AG09309 (cell line): ENCODE measurements at regions not wholly inside any gene's neighbourhood (a gene's known extent, or its start where the extent isn't known, plus 50 kb on each side); places are given as distances from the start of the nearest gene placed in this dataset.
A peak's percentile ranks its signal among the peaks of the same experiment; 100 is the strongest.

Experiments
- DNase-seq: peaks from one replicate; pipeline ENCODE4 v3.0.0-alpha.2; 2010; ENCODE audit warnings: low read depth
- H3K4me3 ChIP-seq: 2 replicates; pipeline ENCODE4 v1.5.1; 2011; ENCODE audit warnings: mild to moderate bottlenecking, low read depth, low read length, moderate library complexity; ENCODE audit not compliant: control insufficient read depth
- TF ChIP-seq, protein P1 (sequence below): IDR thresholded peaks from 2 replicates; pipeline ENCODE4 v1.5.1; 2011; ENCODE audit warnings: mild to moderate bottlenecking, low read depth, low read length, inconsistent platforms; ENCODE audit not compliant: insufficient read depth, control insufficient read depth; ENCODE audit errors: missing control alignments

DNA sequence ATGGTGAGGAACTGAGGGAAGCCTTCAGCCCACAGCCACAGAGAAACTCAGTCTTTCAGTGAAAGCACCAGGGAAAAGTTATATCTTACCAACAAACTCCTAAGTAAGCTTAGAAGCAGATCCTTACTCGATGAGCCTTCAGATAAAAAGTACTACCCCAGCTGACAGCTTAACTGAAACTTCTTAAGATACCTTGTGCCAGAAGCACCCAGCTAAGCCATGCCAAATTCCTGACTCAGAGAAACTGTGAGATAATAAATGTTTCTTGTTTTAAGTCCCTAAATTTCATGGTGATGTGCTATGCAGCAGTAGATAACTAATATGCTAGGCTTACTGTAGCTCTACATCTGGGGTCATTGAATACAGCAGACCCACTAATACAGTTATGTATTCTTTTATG is 2025.0 kb downstream of the LRRC4C start:
- TF ChIP-seq, protein P1, sequence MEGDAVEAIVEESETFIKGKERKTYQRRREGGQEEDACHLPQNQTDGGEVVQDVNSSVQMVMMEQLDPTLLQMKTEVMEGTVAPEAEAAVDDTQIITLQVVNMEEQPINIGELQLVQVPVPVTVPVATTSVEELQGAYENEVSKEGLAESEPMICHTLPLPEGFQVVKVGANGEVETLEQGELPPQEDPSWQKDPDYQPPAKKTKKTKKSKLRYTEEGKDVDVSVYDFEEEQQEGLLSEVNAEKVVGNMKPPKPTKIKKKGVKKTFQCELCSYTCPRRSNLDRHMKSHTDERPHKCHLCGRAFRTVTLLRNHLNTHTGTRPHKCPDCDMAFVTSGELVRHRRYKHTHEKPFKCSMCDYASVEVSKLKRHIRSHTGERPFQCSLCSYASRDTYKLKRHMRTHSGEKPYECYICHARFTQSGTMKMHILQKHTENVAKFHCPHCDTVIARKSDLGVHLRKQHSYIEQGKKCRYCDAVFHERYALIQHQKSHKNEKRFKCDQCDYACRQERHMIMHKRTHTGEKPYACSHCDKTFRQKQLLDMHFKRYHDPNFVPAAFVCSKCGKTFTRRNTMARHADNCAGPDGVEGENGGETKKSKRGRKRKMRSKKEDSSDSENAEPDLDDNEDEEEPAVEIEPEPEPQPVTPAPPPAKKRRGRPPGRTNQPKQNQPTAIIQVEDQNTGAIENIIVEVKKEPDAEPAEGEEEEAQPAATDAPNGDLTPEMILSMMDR = no peak
- no peak for DNase-seq
- no peak overlapping the region for H3K4me3 ChIP-seq

DNA sequence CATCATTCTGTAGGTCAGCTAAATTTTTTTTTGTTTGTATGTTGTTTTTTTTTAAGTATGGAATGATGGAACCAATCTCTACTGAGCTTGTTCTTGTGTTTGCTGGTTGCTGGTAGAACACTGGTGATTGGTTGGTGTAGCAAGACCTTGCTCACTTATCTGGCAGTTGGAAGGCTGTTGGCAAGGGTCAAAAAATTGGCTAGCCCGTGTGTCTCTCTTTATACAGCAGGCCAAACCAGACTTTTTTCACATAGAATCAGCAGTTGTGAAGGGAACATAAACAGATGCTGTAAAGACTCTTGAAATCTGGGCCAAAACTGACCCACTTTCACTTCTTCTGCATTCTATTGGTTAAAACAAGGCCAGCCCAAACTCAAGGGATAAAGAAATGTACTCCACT is 2026.5 kb downstream of the LRRC4C start:
- DNase-seq = no peak
- TF ChIP-seq, protein P1 = no peak
- H3K4me3 ChIP-seq = no peak overlapping the region

DNA sequence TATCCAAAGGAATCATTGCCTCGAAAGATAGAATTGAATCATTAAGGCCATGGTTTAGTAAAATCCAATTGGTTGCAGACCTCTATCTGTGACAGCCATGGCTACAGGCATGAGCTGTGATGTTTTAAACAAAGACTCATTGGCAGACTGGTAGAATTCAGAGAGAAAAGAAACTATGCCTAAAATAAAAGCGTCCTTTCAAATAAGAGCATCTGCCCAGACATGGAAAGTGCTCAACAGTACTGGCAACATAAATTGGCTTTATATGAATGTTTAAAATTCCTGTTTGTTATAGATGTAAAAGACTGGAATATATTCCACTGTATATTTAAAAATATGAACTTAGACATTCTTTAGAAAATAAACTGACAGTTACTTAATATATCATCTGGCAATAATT is 2034.2 kb downstream of the LRRC4C start:
- DNase-seq = no peak
- H3K4me3 ChIP-seq = no peak overlapping the region
- TF ChIP-seq, protein P1 = no peak

DNA sequence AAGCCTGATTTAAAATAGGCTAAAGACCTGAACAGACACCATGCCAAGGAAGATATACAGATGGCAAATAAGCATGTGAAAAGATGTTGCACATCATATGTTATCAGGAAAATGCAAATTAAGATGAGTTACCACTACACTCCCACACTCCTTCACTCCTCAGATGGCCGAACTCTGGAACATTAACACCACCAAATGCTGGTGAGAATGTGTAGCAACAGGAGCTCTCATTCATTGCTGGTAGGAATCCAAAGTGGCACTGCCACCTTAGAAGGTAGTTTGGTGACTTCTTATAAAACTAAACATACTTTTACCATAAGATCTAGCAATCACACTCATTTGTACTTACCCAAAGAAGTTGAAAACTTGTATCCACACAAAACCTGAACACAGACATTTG is 2047.3 kb downstream of the LRRC4C start:
- no peak overlapping the region for H3K4me3 ChIP-seq
- TF ChIP-seq, protein P1 = no peak
- no peak for DNase-seq

DNA sequence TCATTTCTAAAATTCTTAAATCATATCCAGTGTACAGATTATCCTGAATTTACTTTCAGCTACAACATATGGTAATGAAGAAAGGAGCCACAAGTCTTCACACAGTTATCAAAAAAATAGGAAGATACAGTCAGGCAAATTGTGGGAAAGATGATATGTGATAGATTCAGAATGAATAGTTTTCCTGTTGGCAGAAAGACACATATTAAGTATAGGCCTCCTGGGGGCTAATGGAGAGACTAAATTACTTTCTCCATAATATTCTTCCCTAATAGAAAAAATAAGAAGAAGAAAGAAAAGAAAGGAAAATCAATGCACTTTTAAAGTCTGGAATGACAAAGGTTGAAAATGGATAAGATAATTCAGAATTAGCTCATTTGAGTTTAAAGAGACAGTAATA is 2073.5 kb downstream of the LRRC4C start:
- H3K4me3 ChIP-seq = no peak overlapping the region
- DNase-seq = no peak
- TF ChIP-seq, protein P1 = no peak

DNA sequence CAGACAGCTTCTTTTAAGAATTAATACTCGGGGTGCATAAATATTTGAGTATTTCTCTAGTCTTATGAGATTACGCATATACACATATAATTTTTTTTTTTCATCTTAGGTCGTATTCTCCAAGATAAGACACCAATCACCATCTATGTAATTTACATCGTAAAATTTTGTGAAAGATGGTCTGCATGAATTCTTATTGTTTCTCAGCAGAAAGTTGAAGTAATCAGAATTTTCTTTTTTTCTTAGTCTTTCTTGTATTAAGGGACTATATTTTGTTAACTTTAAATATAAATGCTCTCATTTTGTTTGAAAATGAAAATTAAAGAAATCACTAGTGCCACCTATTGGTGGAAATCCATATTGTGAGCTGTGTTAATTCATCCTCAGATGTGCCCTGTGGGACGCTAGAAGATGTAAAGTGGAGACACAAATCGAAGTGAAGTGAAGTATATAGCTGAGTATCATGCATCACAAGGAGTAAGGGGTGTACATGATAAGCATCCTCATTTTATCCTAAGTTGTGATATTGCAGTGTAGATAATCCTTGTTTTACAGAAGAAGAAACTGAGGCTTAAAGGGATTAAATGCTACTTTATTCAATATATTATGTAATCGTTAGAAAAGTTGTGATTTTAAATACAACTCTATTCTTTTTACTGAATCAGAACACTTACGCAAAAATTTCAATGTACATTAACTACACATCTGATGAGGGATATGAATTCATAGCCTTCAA is 2084.3 kb downstream of the LRRC4C start:
- TF ChIP-seq, protein P1 = peak; percentile 35
- no peak overlapping the region for H3K4me3 ChIP-seq
- DNase-seq = no peak

DNA sequence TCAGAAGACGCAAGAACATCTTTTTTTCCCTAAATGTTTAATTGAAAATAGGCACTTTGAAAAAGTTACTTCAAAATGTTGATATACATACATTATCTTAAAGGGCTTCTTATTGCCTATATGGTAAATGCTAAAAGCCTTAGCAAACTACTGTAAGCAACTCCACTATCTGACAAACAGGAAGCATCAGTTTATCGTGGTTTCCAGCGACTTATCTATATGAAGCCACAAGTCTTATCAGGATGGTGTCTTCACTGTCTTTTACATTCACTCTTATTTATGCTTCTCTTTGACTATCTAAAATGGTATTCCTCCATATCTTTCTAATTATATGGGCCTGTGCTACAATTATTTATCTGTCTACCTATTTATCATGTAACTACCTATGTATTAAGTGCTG is 2091.9 kb downstream of the LRRC4C start:
- no peak for DNase-seq
- H3K4me3 ChIP-seq = no peak overlapping the region
- TF ChIP-seq, protein P1 = no peak
